GM18499 (cell line): ENCODE measurements at regions not wholly inside any gene's neighbourhood (a gene's known extent, or its start where the extent isn't known, plus 50 kb on each side); places are given as distances from the start of the nearest gene placed in this dataset.

ENCODE experiments used
- ATAC-seq: cut with Tn5 transposase; IDR thresholded peaks from one replicate; pipeline ENCODE4 v1.9.1; 2021; ENCODE audit warnings: moderate number of reproducible peaks; ENCODE audit not compliant: insufficient read depth, unreplicated experiment

- ATAC-seq, result no peak
Observed at GRCh38 chr4:17189401-17189720, 290.9 kb upstream of the LDB2 start.

DNA sequence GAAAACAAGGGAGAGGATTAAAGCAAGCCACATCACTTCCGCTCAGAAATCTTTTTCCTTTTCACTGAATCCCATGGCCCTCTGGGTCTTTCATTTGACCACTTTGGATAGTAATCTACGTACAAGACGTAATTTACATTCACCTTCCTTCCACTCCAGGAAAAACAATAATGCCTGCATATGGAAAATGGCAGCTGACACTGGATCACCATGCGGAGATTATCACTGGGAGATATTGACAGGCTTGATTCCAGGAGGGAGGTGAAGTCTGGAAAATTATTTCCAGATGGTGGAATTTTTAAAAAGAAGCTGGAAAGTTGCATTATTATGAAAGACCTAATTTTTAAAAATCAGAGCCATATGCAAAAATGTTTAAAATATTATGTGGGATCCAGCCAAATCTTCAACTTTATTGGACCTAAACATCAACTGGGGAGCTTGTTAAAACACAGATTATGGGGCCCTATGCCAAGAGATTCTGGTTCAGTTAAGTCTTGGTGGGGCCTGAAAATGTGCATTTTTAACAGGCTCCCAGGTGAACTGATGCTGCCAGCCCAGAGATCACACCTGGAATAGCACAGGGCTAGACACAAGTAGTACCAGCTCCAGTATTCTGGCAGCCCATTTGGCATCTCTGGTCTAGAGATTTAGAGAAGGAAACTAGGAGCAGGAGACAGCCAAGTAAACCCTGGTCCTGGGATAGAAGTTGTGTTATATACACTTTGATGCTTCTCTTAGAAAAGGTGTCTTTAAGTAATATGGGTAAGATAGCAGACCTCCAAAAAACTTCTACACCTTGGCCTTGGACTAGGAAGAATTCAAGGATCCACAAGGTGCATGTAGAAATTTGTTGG is 290.3 kb upstream of the LDB2 start:
- no peak for ATAC-seq

DNA sequence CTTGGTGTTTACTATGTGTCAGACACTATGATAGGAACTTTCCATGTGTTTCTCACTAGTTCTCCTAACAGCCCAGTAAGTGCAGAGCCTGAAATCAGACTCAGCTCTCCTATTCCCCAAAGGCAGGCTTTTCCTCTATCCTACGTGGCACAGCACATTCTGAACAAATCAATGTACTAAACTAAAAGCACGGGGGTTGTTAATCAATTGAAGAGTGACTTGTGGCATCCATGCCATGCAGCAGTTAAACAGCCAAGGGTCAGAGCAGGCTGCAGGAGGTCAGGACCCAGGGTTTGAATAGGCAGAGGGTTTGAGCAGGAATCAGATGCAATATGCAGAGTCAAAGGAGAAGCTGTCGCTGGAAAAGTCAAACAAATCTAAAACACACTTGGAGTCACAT is 289.7 kb upstream of the LDB2 start:
- ATAC-seq, result no peak

DNA sequence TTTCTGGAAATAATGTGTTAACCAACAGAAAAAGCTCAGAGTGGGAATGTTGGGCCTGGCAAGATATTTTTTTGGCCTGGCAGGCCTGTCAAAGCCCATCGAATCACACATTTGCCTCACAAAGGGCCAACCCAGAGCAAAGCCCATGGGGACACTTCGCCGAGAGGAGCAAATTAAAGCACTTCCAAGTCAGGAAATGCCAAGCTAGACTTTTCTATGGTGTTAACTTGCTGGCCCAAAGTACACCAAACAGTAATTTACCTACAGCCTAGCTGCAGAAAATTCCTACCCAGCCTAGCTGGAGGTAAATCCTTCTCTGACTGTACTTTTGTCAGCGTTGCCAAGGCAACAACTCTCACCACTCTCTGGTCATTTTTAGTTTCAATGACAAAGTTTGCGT is 288.6 kb upstream of the LDB2 start:
- no peak for ATAC-seq

DNA sequence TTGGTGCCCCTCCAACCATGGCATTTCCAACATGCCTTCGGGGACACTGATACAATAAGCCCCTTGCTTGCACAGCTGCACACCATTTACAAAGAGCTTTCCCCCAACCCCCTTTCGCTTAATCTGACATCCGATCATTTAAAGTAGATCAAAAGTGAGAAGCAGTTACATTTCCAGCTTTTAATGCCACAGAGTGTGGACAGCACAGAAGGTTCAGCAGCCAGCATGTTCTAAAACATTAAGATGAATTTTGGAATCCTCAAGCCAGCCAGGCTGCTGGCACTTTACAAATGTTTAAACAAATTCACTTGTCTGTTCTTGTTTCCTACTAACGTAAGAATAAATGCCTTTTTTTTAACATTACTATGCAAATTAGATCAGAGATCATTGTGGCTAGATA is 284.4 kb upstream of the LDB2 start:
- ATAC-seq, result no peak

GRCh38 chr4:17174751-17175150 is 276.3 kb upstream of the LDB2 start:
- ATAC-seq, result no peak

- ATAC-seq, result no peak
Observed at GRCh38 chr4:17173300-17173699, 274.9 kb upstream of the LDB2 start.

GRCh38 chr4:17170131-17170530 is 271.7 kb upstream of the LDB2 start:
- ATAC-seq, result no peak

GRCh38 chr4:17169699-17170098 is 271.3 kb upstream of the LDB2 start:
- ATAC-seq, result no peak

- no peak for ATAC-seq
Observed at GRCh38 chr4:17168571-17168970, 270.1 kb upstream of the LDB2 start.

GRCh38 chr4:17166954-17167353 is 268.5 kb upstream of the LDB2 start:
- ATAC-seq, result no peak

GRCh38 chr4:17165286-17165685 is 266.8 kb upstream of the LDB2 start:
- ATAC-seq, result no peak

- no peak for ATAC-seq
Observed at GRCh38 chr4:17164666-17165065, 266.2 kb upstream of the LDB2 start.

GRCh38 chr4:17163156-17163771 is 264.8 kb upstream of the LDB2 start:
- no peak for ATAC-seq

- no peak for ATAC-seq
Observed at GRCh38 chr4:17157304-17157703, 258.9 kb upstream of the LDB2 start.

DNA sequence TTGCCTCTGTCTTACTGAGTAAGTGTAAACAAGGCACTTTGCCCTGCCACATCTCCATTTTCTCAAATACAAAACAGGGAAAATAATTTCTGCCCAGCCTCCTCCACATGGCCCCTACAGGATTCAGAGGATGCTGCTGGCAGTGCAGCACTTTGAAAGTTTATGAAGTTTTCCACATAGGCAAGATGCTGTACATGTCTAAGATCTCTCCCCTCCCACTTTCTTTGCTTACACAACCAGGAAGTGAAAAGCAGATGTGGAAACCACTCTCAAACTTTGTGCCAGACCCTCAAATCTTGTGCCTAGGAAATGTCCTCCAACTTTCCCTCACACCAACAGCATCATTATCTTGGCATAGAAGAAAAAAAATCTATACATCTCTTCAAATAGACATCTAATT is 257.0 kb upstream of the LDB2 start:
- ATAC-seq, result no peak

DNA sequence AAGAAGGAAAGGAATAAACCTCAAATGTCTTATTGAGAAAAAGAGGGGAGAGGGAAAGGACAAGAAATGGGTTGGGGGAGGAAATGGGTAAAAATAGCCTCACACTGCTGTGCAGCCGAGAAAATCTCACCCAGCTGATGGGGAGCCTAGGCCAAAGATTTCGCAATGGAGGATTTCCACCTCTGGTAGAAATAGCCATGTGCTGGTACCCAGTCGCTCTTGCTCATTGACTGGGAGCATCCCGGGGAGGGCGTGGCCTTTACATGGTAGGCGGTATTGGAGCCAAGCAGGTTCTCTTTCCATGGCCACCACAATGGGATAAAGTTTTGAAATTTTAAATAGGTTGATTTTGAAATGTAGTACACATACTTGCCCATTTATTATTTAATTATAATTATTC is 255.1 kb upstream of the LDB2 start:
- ATAC-seq, result no peak

DNA sequence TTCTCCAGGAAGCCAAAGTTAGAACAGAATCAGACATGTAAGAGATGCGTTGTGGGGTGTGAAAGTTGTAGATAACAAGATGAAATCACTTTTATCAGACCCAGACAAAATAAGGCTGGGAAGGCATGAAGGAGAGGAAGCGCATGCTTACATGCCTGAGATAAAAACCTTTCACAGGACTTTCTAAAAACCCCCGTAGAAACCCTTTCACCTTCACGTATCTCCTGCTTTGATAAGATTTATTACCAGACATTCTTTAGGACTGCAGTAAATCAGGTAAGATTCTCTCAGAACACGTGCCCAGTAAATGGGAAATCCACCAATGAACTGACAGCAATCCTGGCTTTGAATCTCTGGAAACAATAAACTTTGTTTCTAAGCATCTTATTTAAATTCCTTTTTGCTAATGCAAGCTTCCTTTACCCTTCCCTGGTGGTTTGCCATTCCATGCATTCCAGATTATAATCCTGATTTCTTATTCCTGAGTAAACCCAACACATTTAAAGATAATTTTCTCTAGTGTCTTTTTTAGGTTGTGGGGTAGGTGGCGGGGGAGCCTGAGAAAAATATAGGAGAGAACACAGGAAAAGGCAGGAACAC is 254.6 kb upstream of the LDB2 start:
- no peak for ATAC-seq

DNA sequence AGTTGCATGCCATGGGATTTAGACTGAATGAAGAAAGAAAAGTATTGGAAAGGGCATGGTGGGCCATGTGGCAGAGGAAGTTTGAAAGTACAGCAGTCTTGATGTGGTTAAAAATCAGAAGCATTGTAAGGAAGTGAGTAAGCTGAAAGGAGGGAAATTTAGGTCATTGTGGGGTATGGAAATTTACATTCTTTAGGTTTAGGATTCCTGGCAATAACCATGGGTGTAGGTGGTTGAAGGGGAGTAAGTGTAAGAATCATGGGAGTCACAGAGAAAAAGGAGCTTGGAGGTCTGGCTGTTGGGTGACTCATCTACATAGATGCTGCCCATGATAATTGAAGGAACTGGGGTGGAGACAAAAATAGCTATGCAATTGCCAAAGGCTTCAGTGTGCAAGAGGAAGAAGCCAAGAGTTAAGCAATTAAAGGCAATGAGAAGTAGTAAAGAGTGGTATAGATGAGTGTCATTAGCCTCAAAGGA is 243.8 kb upstream of the LDB2 start:
- no peak for ATAC-seq

DNA sequence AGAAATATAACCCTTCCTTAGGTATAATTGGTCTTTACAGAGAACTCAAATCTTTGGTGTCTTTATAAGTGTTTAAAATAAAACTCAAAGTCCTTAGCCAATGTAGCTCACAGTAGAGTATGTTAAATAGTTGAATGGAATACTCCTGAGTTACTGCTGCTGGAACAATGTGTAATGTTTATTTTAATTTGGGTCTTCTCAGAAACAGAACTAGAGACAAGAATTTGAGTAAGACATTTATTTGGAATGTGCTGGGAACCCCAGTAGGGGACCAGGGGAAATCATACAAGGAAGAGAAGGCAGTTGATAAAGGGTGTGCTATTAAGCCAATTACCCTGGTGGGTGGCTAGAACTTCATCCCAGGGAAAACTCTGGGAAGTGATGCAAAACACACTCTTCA is 240.4 kb upstream of the LDB2 start:
- no peak for ATAC-seq

- ATAC-seq, result no peak
Observed at GRCh38 chr4:17134565-17134964, 236.1 kb upstream of the LDB2 start.

DNA sequence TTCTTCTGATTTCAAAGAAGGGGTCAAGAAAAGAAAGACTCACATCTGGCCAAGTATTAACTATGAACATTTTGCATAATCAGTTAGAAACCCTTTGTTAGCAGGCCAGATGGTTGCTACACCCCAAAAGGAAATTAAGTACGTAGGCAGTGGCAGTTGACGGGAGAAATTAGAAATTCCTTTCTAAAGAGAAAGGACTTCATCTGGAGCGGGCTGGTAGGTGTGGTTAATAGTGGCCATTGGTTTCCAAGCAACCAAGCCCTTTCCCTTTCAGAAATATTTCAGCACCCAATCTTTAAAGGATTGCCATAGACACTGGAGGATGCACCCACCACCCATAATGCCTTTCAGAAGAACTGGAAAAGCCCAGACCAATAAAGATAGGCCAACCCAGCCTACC is 235.7 kb upstream of the LDB2 start:
- no peak for ATAC-seq
